KMS-11 (cell line): ENCODE measurements at regions not wholly inside any gene's neighbourhood (a gene's known extent, or its start where the extent isn't known, plus 50 kb on each side); places are given as distances from the start of the nearest gene placed in this dataset.

Source experiments
- H2AFZ ChIP-seq: fragments of 200-600 bp; sonication (generic); 2 replicates; pipeline ENCODE4 v1.6.1; 2016; ENCODE audit warnings: antibody characterized with exemption, mixed run types, low read depth
- H3K27ac ChIP-seq: fragments of 200-600 bp; sonication (generic); 2 replicates; pipeline ENCODE4 v1.6.1; 2016; ENCODE audit warnings: mild to moderate bottlenecking, mixed run types
- H3K27me3 ChIP-seq: fragments of 200-600 bp; sonication (generic); 2 replicates; pipeline ENCODE4 v1.6.1; 2017; ENCODE audit warnings: mild to moderate bottlenecking, low read depth, mixed run types, moderate library complexity; ENCODE audit not compliant: insufficient read depth
- H3K36me3 ChIP-seq: fragments of 200-600 bp; sonication (generic); 2 replicates; pipeline ENCODE4 v1.6.1; 2017; ENCODE audit warnings: mild to moderate bottlenecking, mixed run types; ENCODE audit not compliant: insufficient read depth
- H3K4me1 ChIP-seq: fragments of 200-600 bp; sonication (generic); 2 replicates; pipeline ENCODE4 v1.6.1; 2016; ENCODE audit warnings: mild to moderate bottlenecking, low read depth, mixed run types; ENCODE audit not compliant: poor library complexity, severe bottlenecking
- H3K4me2 ChIP-seq: fragments of 200-600 bp; sonication (generic); 2 replicates; pipeline ENCODE4 v1.7.0; 2016; ENCODE audit warnings: mild to moderate bottlenecking, mixed run types
- H3K4me3 ChIP-seq: fragments of 200-600 bp; sonication (generic); IDR thresholded peaks from 2 replicates; pipeline ENCODE4 v1.6.1; 2017; ENCODE audit warnings: low read depth, low read length, mixed read lengths; ENCODE audit not compliant: insufficient read depth
- H3K79me2 ChIP-seq: fragments of 200-600 bp; sonication (generic); 2 replicates; pipeline ENCODE4 v1.6.1; 2016; ENCODE audit warnings: low read depth, mixed run types; ENCODE audit not compliant: insufficient read depth
- H3K9ac ChIP-seq: fragments of 200-600 bp; sonication (generic); 2 replicates; pipeline ENCODE4 v1.6.1; 2016; ENCODE audit warnings: mild to moderate bottlenecking, mixed run types
- H4K20me1 ChIP-seq: fragments of 200-600 bp; sonication (generic); 2 replicates; pipeline ENCODE4 v1.6.1; 2016; ENCODE audit warnings: mild to moderate bottlenecking, mixed run types; ENCODE audit not compliant: insufficient read depth
- TF ChIP-seq, protein P1 (sequence below): fragments of 200-600 bp; sonication (generic); conservative IDR thresholded peaks from 2 replicates; pipeline ENCODE4 v1.6.1; 2017; ENCODE audit warnings: low read depth, mild to moderate bottlenecking, antibody characterized with exemption, low read length, moderate library complexity, mixed read lengths

DNA sequence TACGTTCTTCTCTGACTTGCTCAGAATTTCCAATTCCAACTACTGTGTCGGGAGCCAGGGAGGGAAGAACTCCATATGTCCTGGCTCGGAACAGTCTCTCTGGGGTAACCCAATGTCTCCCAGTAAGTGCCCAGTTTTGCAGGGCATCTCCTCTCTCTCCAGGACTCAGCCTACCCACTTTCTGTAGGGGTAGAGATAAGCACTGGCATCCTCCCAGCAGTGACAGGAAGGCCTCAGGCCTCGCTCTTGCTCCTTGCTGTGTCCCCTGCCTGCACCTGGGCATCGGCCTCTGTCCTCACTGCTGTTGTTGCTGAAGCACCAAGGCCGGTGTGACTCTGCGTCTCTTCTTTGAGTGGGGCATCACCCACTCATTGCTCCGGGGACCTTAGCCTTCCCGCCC, 388.9 kb upstream of the JARID2 start:
- no peaks in the 10 kb centered on the region for H3K4me1 ChIP-seq
- H3K4me3 ChIP-seq: no peak overlapping the region
- no peak overlapping the region for H2AFZ ChIP-seq
- no peaks in the 10 kb centered on the region for H3K79me2 ChIP-seq
- H3K27me3 ChIP-seq: no peaks in the 10 kb centered on the region
- no peak overlapping the region for H3K9ac ChIP-seq
- no peak overlapping the region for H3K4me2 ChIP-seq
- no peaks in the 10 kb centered on the region for H3K36me3 ChIP-seq
- TF ChIP-seq, protein P1, sequence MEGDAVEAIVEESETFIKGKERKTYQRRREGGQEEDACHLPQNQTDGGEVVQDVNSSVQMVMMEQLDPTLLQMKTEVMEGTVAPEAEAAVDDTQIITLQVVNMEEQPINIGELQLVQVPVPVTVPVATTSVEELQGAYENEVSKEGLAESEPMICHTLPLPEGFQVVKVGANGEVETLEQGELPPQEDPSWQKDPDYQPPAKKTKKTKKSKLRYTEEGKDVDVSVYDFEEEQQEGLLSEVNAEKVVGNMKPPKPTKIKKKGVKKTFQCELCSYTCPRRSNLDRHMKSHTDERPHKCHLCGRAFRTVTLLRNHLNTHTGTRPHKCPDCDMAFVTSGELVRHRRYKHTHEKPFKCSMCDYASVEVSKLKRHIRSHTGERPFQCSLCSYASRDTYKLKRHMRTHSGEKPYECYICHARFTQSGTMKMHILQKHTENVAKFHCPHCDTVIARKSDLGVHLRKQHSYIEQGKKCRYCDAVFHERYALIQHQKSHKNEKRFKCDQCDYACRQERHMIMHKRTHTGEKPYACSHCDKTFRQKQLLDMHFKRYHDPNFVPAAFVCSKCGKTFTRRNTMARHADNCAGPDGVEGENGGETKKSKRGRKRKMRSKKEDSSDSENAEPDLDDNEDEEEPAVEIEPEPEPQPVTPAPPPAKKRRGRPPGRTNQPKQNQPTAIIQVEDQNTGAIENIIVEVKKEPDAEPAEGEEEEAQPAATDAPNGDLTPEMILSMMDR: no peak
- H4K20me1 ChIP-seq: no peaks in the 10 kb centered on the region
- no peak overlapping the region for H3K27ac ChIP-seq

DNA sequence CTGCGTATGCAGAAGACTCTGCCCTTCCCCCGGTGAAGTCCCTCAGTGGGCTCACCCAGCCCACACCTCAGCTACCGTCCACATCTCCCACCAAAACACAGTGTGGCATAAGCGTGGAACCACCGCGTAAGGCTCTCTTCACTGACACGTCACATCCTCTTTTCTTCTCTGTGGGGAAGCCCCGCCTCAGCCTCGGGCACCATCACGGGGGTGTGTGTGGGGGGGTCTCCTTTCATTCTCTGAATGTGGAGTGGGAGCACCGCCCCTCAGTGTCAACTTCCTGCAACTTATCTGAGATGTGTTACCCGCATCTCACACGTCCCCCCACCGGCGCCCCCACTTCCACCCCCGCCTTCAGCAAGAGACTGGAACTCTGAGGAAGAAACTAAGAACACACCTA, 388.4 kb upstream of the JARID2 start:
- TF ChIP-seq, protein P1: no peak
- Histone ChIP-seq H3K36me3 (no peaks in the 10 kb centered on the region), H3K27ac (no peak overlapping the region), H3K4me2 (no peak overlapping the region), H4K20me1 (no peaks in the 10 kb centered on the region), H3K4me1 (no peaks in the 10 kb centered on the region), H3K9ac (no peak overlapping the region), H3K79me2 (no peaks in the 10 kb centered on the region), H3K4me3 (no peak overlapping the region), H3K27me3 (no peaks in the 10 kb centered on the region), H2AFZ (no peak overlapping the region)

DNA sequence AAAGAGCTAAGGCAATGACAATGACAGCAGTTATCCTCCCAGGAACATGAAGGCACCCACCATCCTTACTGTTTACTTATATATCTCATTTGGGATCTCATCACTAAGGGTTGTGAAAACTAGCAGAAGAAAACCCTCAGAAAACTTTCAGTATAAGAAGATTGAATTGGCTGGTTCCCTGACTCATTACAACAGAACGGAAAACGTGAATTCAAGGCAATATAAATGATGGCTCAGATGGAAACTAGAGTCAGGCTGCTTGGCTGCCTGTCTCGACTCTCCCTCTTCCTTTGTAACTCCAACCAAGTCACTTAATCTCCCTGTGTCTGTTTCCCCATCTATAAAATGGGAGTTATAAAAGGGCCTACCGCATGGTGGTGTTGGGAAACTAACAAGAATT, 387.1 kb upstream of the JARID2 start:
- Histone ChIP-seq H3K9ac (no peak overlapping the region), H3K4me1 (no peaks in the 10 kb centered on the region), H3K79me2 (no peaks in the 10 kb centered on the region), H3K27me3 (no peaks in the 10 kb centered on the region), H3K36me3 (no peaks in the 10 kb centered on the region), H3K4me3 (no peak overlapping the region), H3K4me2 (no peak overlapping the region), H4K20me1 (no peaks in the 10 kb centered on the region), H3K27ac (no peak overlapping the region), H2AFZ (no peak overlapping the region)
- TF ChIP-seq, protein P1: no peak

DNA sequence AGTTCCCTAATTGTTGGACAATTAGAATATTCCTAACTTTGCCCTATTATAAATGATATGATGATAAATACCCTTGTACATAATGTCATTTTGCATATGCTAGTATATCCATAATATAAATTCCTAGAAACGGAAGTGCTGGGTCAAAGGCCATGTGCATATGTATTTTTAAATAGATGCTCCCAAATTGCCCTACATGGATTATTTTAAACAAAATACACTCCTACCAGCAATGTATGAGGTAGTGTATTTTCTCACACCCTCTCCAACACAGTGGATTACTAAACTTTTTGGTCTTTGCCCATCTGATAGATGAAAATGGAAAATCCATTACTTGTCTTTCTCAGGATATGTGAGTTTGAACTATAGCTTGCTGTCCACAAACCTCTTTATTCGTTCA, 385.1 kb upstream of the JARID2 start:
- no peak overlapping the region for H3K27ac ChIP-seq
- H3K4me1 ChIP-seq: no peaks in the 10 kb centered on the region
- H3K36me3 ChIP-seq: no peaks in the 10 kb centered on the region
- no peaks in the 10 kb centered on the region for H3K27me3 ChIP-seq
- H4K20me1 ChIP-seq: no peaks in the 10 kb centered on the region
- H3K79me2 ChIP-seq: no peaks in the 10 kb centered on the region
- H2AFZ ChIP-seq: no peak overlapping the region
- H3K4me2 ChIP-seq: no peak overlapping the region
- H3K9ac ChIP-seq: no peak overlapping the region
- TF ChIP-seq, protein P1: no peak
- no peak overlapping the region for H3K4me3 ChIP-seq
